Spleen (tissue), 7 donors: ENCODE measurements at regions not wholly inside any gene's neighbourhood (a gene's known extent, or its start where the extent isn't known, plus 50 kb on each side); places are given as distances from the start of the nearest gene placed in this dataset.
"Not testable (repeated sequence)": the region's sequence is repeated elsewhere in the genome, so short reads cannot be mapped to it uniquely, and the experiment has no call there.

Source experiments
- POLR2AphosphoS5 ChIP-seq, 3 donors: sonication (generic); formaldehyde crosslinking; IDR thresholded peaks; one replicate each; pipeline ENCODE4 v1.5.1; 2017; ENCODE audit warnings: antibody characterized with exemption in 3 of 3
- TF ChIP-seq, protein P1 (sequence below), 11 experiments: fragments of 200-600 bp in 7 of 11; fragments of 450-650 bp in 4 of 11; sonication (generic) in 4 of 11; IDR thresholded peaks in 8 of 11; conservative IDR thresholded peaks in 3 of 11; 1 replicate in 7 of 11; 2 replicates in 4 of 11; pipeline versions ENCODE4 v1.4.0 to v1.8.0; 2016 to 2021; ENCODE audit warnings: antibody characterized with exemption in 11 of 11, inconsistent platforms in 4 of 11, mild to moderate bottlenecking in 1 of 11
- donor health status: DM: no; HTN: no; CAD: no; lungs with moderate emphysema.
- donor health status: DM: no; HTN: no; CAD: no.
- donor health status: DM: no; HTN: no; CAD: no.

DNA sequence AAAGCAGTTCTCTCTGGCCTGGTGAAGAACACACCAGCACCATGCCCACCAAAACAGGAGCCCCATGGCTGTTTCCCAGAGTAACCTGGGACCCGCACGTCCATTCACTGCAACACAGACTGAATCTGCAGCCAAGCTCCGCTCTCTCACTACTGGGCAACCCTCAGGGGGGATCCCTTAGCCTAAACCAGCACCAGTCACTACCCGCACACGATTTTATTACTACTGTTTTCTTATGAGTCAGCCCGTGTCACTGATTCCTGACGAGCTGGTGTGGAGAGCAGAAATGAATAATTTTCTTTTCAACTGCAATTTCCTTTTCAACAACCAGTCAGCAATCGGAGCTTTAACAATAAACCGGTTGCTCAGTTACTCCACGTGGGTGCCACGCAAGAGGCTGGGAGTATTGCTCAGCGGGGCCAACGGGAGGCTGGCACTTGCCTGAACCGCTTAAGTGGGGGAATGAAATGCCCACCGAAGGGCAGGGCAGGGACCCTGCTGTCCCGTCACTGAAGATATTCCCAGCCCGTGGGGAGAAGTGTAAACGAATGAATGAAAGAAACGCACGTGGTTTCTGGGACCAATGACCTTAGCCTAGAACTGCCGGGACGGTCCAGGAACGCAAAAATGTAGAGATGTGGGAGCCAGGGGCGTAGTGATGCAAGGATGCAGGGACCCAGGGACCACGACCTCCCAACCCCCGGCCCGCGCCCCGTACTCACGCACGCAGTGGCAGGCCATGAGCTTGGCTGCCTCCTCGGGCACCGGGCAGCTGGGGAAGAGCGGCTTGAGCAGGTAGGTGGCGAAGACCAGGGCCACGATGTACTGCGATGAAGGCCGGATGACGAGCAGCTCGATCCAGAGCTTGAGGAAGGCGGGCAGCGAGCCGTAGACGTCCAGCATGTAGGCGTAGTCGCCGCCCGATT lies 50.4 kb upstream of the SPN start:
- TF ChIP-seq, protein P1, sequence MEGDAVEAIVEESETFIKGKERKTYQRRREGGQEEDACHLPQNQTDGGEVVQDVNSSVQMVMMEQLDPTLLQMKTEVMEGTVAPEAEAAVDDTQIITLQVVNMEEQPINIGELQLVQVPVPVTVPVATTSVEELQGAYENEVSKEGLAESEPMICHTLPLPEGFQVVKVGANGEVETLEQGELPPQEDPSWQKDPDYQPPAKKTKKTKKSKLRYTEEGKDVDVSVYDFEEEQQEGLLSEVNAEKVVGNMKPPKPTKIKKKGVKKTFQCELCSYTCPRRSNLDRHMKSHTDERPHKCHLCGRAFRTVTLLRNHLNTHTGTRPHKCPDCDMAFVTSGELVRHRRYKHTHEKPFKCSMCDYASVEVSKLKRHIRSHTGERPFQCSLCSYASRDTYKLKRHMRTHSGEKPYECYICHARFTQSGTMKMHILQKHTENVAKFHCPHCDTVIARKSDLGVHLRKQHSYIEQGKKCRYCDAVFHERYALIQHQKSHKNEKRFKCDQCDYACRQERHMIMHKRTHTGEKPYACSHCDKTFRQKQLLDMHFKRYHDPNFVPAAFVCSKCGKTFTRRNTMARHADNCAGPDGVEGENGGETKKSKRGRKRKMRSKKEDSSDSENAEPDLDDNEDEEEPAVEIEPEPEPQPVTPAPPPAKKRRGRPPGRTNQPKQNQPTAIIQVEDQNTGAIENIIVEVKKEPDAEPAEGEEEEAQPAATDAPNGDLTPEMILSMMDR (IDR thresholded peaks at IDR 0.05 in 8 of 11, conservative IDR thresholded peaks at IDR 0.05 in 3 of 11), result not testable (repeated sequence)
- TF ChIP-seq POLR2AphosphoS5 (IDR thresholded peaks at IDR 0.05), result not testable (repeated sequence)
